DND-41 (cell line): ENCODE measurements at regions not wholly inside any gene's neighbourhood (a gene's known extent, or its start where the extent isn't known, plus 50 kb on each side); places are given as distances from the start of the nearest gene placed in this dataset.

ENCODE experiments used
- CTCF ChIP-seq: IDR thresholded peaks from 2 replicates; pipeline ENCODE4 v1.5.1; 2012; ENCODE audit warnings: borderline replicate concordance, low read length, moderate library complexity, mild to moderate bottlenecking; ENCODE audit not compliant: poor library complexity, severe bottlenecking; ENCODE audit errors: extremely low read depth
- EZH2 ChIP-seq: IDR thresholded peaks from 3 replicates; pipeline ENCODE4 v1.6.1; 2012; ENCODE audit warnings: borderline replicate concordance, low read depth, mild to moderate bottlenecking, moderate library complexity, low read length, inconsistent platforms; ENCODE audit not compliant: severe bottlenecking

DNA sequence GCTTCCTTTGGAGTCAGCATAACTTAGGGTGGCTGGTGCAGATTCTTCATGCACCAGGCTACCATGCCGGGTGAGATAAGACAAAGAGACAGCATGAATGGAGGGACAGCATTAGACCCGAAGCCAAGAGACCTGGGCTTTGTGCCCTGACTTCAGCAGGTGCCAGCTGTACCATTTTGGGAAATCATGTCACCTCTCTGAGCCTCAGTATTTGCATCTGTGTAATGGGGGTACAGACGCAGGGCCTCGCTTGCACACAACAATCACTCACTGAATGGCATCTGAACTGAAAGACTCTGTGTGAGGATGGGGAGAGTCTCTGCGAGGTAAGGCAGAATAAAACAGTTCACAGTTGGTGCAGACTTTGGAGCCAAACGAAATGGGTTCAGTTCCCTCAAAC, 1053.7 kb downstream of the VRK1 start:
- TF ChIP-seq CTCF (no peak), EZH2 (no peak)
